Liver (tissue), 3 donors: ENCODE measurements at regions not wholly inside any gene's neighbourhood (a gene's known extent, or its start where the extent isn't known, plus 50 kb on each side); places are given as distances from the start of the nearest gene placed in this dataset.
A peak's percentile ranks its signal among the peaks of the same experiment; 100 is the strongest.

Source experiments
- CTCF ChIP-seq: fragments of 150-350 bp; IDR thresholded peaks from 2 replicates; pipeline ENCODE4 v1.5.1; 2017; ENCODE audit warnings: improper control_type of control experiment, low read depth, low read length; ENCODE audit not compliant: missing input control
- FOXA2 ChIP-seq: IDR thresholded peaks from 2 replicates; pipeline ENCODE4 v1.6.1; 2016; ENCODE audit warnings: antibody characterized with exemption
- GABPA ChIP-seq, 2 donors: IDR thresholded peaks in 1 of 2; conservative IDR thresholded peaks in 1 of 2; 2 replicates each; pipeline ENCODE4 v1.6.1; 2016; ENCODE audit warnings: antibody characterized with exemption in 2 of 2, mild to moderate bottlenecking in 1 of 2, moderate library complexity in 1 of 2
- JUND ChIP-seq, 2 donors: IDR thresholded peaks; 2 replicates each; pipeline ENCODE4 v1.6.1; 2016; ENCODE audit warnings: antibody characterized with exemption in 2 of 2
- RAD21 ChIP-seq, 2 donors: IDR thresholded peaks; 2 replicates each; pipeline ENCODE4 v1.6.1; 2016; ENCODE audit warnings: antibody characterized with exemption in 2 of 2, mild to moderate bottlenecking in 2 of 2
- REST ChIP-seq: IDR thresholded peaks from 2 replicates; pipeline ENCODE4 v1.6.1; 2016; ENCODE audit warnings: antibody characterized with exemption, mild to moderate bottlenecking
- donor health status: healthy.
- donor health status: healthy.

GRCh38 chr4:186845137-186845842, 121.6 kb upstream of the FAT1 start:
- TF ChIP-seq CTCF (no peak), RAD21 (IDR thresholded peaks at IDR 0.05) (no peak), REST (no peak), GABPA (IDR thresholded peaks at IDR 0.05 in 1 of 2, conservative IDR thresholded peaks at IDR 0.05 in 1 of 2) (no peak), JUND (IDR thresholded peaks at IDR 0.05) (peak in 1 of 2 donors; percentile 26), FOXA2 (no peak)
